GM12875 (cell line): ENCODE measurements at regions not wholly inside any gene's neighbourhood (a gene's known extent, or its start where the extent isn't known, plus 50 kb on each side); places are given as distances from the start of the nearest gene placed in this dataset.

Experiments used
- H3K4me3 ChIP-seq: one replicate; pipeline ENCODE4 v1.5.1; 2011; ENCODE audit warnings: low read depth, low read length, control low read depth
- CTCF ChIP-seq: IDR thresholded peaks from 2 replicates; pipeline ENCODE4 v1.5.1; 2011; ENCODE audit warnings: low read depth, mild to moderate bottlenecking, control low read depth, inconsistent platforms, low read length, moderate library complexity, borderline replicate concordance; ENCODE audit not compliant: insufficient read depth

- no peak for TF ChIP-seq CTCF
- H3K4me3 ChIP-seq = no peak overlapping the region
These were observed 777.5 kb upstream of the ID2 start for GRCh38 chr2:7904319-7904718.

GRCh38 chr2:7905756-7906155, 776.1 kb upstream of the ID2 start:
- no peak for TF ChIP-seq CTCF

GRCh38 chr2:7906431-7906830, 775.4 kb upstream of the ID2 start:
- TF ChIP-seq CTCF = no peak
- no peak overlapping the region for H3K4me3 ChIP-seq

More at GRCh38 chr2:7905756-7906155, 776.1 kb upstream of the ID2 start:
- H3K4me3 ChIP-seq = no peak overlapping the region

GRCh38 chr2:7907041-7907440, 774.8 kb upstream of the ID2 start:
- no peak for TF ChIP-seq CTCF

GRCh38 chr2:7910752-7911151, 771.1 kb upstream of the ID2 start:
- TF ChIP-seq CTCF = no peak
- H3K4me3 ChIP-seq = no peak overlapping the region

More at GRCh38 chr2:7907041-7907440, 774.8 kb upstream of the ID2 start:
- no peak overlapping the region for H3K4me3 ChIP-seq

- no peak for TF ChIP-seq CTCF
These were observed 770.7 kb upstream of the ID2 start for GRCh38 chr2:7911196-7911595.

GRCh38 chr2:7913974-7914373, 767.9 kb upstream of the ID2 start:
- TF ChIP-seq CTCF = no peak
- no peak overlapping the region for H3K4me3 ChIP-seq

More at GRCh38 chr2:7911196-7911595, 770.7 kb upstream of the ID2 start:
- no peak overlapping the region for H3K4me3 ChIP-seq
